ENCODE measurements at regions not wholly inside any gene's neighbourhood (a gene's known extent, or its start where the extent isn't known, plus 50 kb on each side); places are given as distances from the start of the nearest gene placed in this dataset.

- DNase-seq (ENCODE audit: extremely low spot score in 2 of 2): no peak
- TF ChIP-seq POLR2AphosphoS5 (IDR thresholded peaks at IDR 0.05; ENCODE audit: insufficient read depth in 1 of 2, low read depth in 1 of 2): no peak
- TF ChIP-seq POLR2A (IDR thresholded peaks at IDR 0.05): no peak
- TF ChIP-seq CTCF (IDR thresholded peaks at IDR 0.05): no peak
- Histone ChIP-seq H3K27me3 (no peaks in the 10 kb centered on the region), H3K36me3 (no peaks in the 10 kb centered on the region), H3K27ac (no peak overlapping the region), H3K9me3 (no peaks in the 10 kb centered on the region), H3K4me3 (no peak overlapping the region), H3K4me1 (no peaks in the 10 kb centered on the region)
- intact Hi-C loops (cut with DNase I): no loop called here
Observed at GRCh38 chr2:64296140-64296480, 151.9 kb upstream of the PELI1 start.

DNA sequence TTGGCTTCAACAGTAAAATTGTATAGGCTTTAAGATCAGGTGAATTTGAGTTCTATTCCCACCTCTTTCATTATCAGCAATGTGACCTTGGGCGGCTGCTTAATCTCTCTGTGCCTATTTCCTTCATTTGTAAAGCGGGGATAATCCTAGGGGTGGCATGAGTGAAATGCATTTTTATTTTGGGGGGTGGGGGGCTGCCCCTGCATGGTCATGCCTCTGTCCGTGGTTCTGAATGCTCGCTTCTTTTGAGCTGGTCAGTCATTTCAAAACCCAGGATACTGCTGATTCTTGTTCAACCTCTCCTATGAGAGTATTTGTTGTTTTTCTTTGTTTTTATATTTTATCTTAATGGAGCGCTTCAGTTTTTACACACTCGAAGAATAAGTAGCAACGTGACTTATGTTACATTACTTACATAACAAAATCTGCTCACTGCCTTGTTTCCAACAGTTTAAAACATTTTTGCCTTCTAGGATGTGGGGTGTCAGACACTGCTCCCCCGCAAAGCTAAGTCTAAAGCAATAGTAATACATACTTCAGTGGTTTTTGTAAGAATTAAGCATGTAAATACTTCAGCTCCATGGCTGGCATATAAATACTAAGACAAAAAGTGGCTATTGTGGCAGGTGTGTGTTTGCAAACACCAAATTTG lies 152.6 kb upstream of the PELI1 start:
- Histone ChIP-seq H3K27me3 (no peaks in the 10 kb centered on the region), H3K36me3 (no peaks in the 10 kb centered on the region), H3K4me1 (no peaks in the 10 kb centered on the region), H3K27ac (no peak overlapping the region), H3K4me3 (no peak overlapping the region), H3K9me3 (no peaks in the 10 kb centered on the region)
- no peak for TF ChIP-seq POLR2AphosphoS5 (IDR thresholded peaks at IDR 0.05; ENCODE audit: insufficient read depth in 1 of 2, low read depth in 1 of 2)
- no peak for TF ChIP-seq POLR2A (IDR thresholded peaks at IDR 0.05)
- no peak for TF ChIP-seq CTCF (IDR thresholded peaks at IDR 0.05)
- no peak for DNase-seq (ENCODE audit: extremely low spot score in 2 of 2)
- intact Hi-C loops (cut with DNase I): no loop called here

- DNase-seq (ENCODE audit: extremely low spot score in 2 of 2): no peak
- Histone ChIP-seq H3K4me3 (no peak overlapping the region), H3K27ac (no peak overlapping the region), H3K36me3 (no peaks in the 10 kb centered on the region), H3K4me1 (no peaks in the 10 kb centered on the region), H3K27me3 (no peaks in the 10 kb centered on the region), H3K9me3 (no peaks in the 10 kb centered on the region)
- intact Hi-C loops (cut with DNase I): no loop called here
- TF ChIP-seq POLR2AphosphoS5 (IDR thresholded peaks at IDR 0.05; ENCODE audit: insufficient read depth in 1 of 2, low read depth in 1 of 2): no peak
- no peak for TF ChIP-seq CTCF (IDR thresholded peaks at IDR 0.05)
- no peak for TF ChIP-seq POLR2A (IDR thresholded peaks at IDR 0.05)
Observed at GRCh38 chr2:64298161-64298560, 153.9 kb upstream of the PELI1 start.

- Histone ChIP-seq H3K4me1 (no peaks in the 10 kb centered on the region), H3K27me3 (no peaks in the 10 kb centered on the region), H3K27ac (no peak overlapping the region), H3K9me3 (no peaks in the 10 kb centered on the region), H3K36me3 (no peaks in the 10 kb centered on the region), H3K4me3 (no peak overlapping the region)
- DNase-seq (ENCODE audit: extremely low spot score in 2 of 2): no peak
- intact Hi-C loops (cut with DNase I): no loop called here
- TF ChIP-seq CTCF (IDR thresholded peaks at IDR 0.05) (no peak), POLR2A (IDR thresholded peaks at IDR 0.05) (no peak), POLR2AphosphoS5 (IDR thresholded peaks at IDR 0.05; ENCODE audit: insufficient read depth in 1 of 2, low read depth in 1 of 2) (no peak)
Observed at GRCh38 chr2:64300066-64300465, 153.9 kb upstream of the LGALSL start.

GRCh38 chr2:64303250-64303649 lies 150.7 kb upstream of the LGALSL start:
- H3K27ac ChIP-seq: no peak overlapping the region
- H3K4me3 ChIP-seq: no peak overlapping the region
- no peaks in the 10 kb centered on the region for H3K36me3 ChIP-seq
- intact Hi-C loops (cut with DNase I): no loop called here
- no peak for DNase-seq (ENCODE audit: extremely low spot score in 2 of 2)
- no peak for TF ChIP-seq CTCF (IDR thresholded peaks at IDR 0.05)
- TF ChIP-seq POLR2A (IDR thresholded peaks at IDR 0.05): no peak
- no peak for TF ChIP-seq POLR2AphosphoS5 (IDR thresholded peaks at IDR 0.05; ENCODE audit: insufficient read depth in 1 of 2, low read depth in 1 of 2)
- no peaks in the 10 kb centered on the region for H3K9me3 ChIP-seq
- no peaks in the 10 kb centered on the region for H3K4me1 ChIP-seq
- no peaks in the 10 kb centered on the region for H3K27me3 ChIP-seq
